A673 (cell line): ENCODE measurements at regions not wholly inside any gene's neighbourhood (a gene's known extent, or its start where the extent isn't known, plus 50 kb on each side); places are given as distances from the start of the nearest gene placed in this dataset.

ENCODE experiments used
- BruUV-seq: library from RNA; stranded (reverse); fragments of 400-500 nt; replicated peaks from 2 replicates; lab custom pipeline; 2021; lab: Mats Ljungman, UMichigan
- CTCF ChIA-PET: fragments of 300-600 bp; sonication (Branson Sonifier 250); formaldehyde crosslinking; loops from one replicate; lab custom pipeline; 2022; ENCODE audit warnings: antibody characterized with exemption; lab: Charles Lee
- POLR2A ChIA-PET: fragments of 300-600 bp; sonication (Branson Sonifier 250); formaldehyde crosslinking; loops from one replicate; lab custom pipeline; 2022; ENCODE audit warnings: antibody characterized with exemption; ENCODE audit not compliant: low non-redundant PET; lab: Charles Lee
- DNase-seq: peaks from one replicate; pipeline ENCODE4 v3.0.0-alpha.2; 2015; ENCODE audit warnings: low spot score
- H3K27ac ChIP-seq: fragments of 200-600 bp; sonication (generic); 2 replicates; pipeline ENCODE4 v1.5.1; 2016; ENCODE audit warnings: mixed run types, low read depth, mild to moderate bottlenecking, mixed read lengths, antibody characterized with exemption, low read length; ENCODE audit not compliant: poor library complexity, severe bottlenecking
- H3K27me3 ChIP-seq: fragments of 200-600 bp; sonication (generic); replicated peaks from 2 replicates; pipeline ENCODE4 v1.6.1; 2017; ENCODE audit warnings: mixed run types, low read depth, mild to moderate bottlenecking, mixed read lengths, antibody characterized with exemption, low read length; ENCODE audit not compliant: insufficient read depth, poor library complexity
- H3K36me3 ChIP-seq: fragments of 200-600 bp; sonication (generic); 2 replicates; pipeline ENCODE4 v1.6.1; 2016; ENCODE audit warnings: mixed run types, mild to moderate bottlenecking, mixed read lengths, antibody characterized with exemption, low read length; ENCODE audit not compliant: insufficient read depth, poor library complexity, severe bottlenecking
- H3K4me1 ChIP-seq: fragments of 200-600 bp; sonication (generic); 2 replicates; pipeline ENCODE4 v1.6.1; 2017; ENCODE audit warnings: mixed run types, mild to moderate bottlenecking, mixed read lengths, antibody characterized with exemption, low read length; ENCODE audit not compliant: insufficient read depth, poor library complexity, severe bottlenecking
- H3K4me3 ChIP-seq: fragments of 200-600 bp; sonication (generic); 2 replicates; pipeline ENCODE4 v1.5.1; 2016; ENCODE audit warnings: low read depth, mixed run types, mild to moderate bottlenecking, mixed read lengths, low read length; ENCODE audit not compliant: poor library complexity, severe bottlenecking
- H3K9me3 ChIP-seq: fragments of 200-600 bp; sonication (generic); 2 replicates; pipeline ENCODE4 v1.6.1; 2016; ENCODE audit warnings: mixed run types, low read depth, mild to moderate bottlenecking, mixed read lengths, antibody characterized with exemption, low read length; ENCODE audit not compliant: poor library complexity, severe bottlenecking
- CTCF ChIP-seq: fragments of 300-800, 200-600 bp; sonication (generic); conservative IDR thresholded peaks from 2 replicates; pipeline ENCODE4 v1.5.1; 2017; ENCODE audit warnings: low read depth, mild to moderate bottlenecking, antibody characterized with exemption, low read length, moderate library complexity, mixed read lengths
- EZH2 ChIP-seq: fragments of 200-600 bp; sonication (generic); IDR thresholded peaks from 2 replicates; pipeline ENCODE4 v1.6.1; 2017; ENCODE audit warnings: borderline replicate concordance, low read depth, mild to moderate bottlenecking, mixed read lengths, antibody characterized with exemption, low read length; ENCODE audit not compliant: poor library complexity, severe bottlenecking
- intact Hi-C: fragments of 100-400 bp; cut with micrococcal nuclease; formaldehyde crosslinking; loops from one replicate; pipeline ENCODE4 v1.10.0; 2022; ENCODE audit not compliant: unreplicated experiment

DNA sequence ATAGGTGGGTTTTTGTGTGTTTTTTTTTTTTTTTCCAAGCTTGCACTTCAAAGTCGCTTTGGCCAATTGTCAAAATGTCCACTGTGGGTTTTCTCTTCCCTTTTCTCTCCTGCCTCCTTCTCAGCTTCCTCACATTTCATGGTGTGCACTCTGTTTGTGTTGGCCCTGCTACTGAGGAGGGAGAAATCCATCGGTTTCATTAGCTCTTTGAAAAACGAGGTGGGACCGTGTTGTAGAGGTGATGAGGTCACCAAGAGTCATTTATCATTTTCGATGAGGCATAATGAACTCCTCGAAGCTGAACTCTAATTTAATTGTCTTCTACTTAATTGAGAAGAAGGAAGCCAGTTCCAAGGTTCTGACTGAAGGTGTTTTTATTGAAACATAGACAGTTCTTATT, 174.4 kb upstream of the TOX3 start:
- BruUV-seq: no TSS peak
- no peak overlapping the region for H3K27ac ChIP-seq
- no peaks in the 10 kb centered on the region for H3K4me1 ChIP-seq
- TF ChIP-seq EZH2 (no peak), CTCF (no peak)
- H3K4me3 ChIP-seq: no peak overlapping the region
- CTCF ChIA-PET: interaction anchor here (0.6 kb wide), 1 partner anchor 20 kb away, joined by 7 read pairs; no protein-coding TSS in a partner anchor
- H3K9me3 ChIP-seq: no peaks in the 10 kb centered on the region
- peaks cover 8% of the 10 kb centered on the region for H3K27me3 ChIP-seq
- no peaks in the 10 kb centered on the region for H3K36me3 ChIP-seq
- POLR2A ChIA-PET: no interaction called here
- DNase-seq: no peak
- intact Hi-C loops: no loop called here

DNA sequence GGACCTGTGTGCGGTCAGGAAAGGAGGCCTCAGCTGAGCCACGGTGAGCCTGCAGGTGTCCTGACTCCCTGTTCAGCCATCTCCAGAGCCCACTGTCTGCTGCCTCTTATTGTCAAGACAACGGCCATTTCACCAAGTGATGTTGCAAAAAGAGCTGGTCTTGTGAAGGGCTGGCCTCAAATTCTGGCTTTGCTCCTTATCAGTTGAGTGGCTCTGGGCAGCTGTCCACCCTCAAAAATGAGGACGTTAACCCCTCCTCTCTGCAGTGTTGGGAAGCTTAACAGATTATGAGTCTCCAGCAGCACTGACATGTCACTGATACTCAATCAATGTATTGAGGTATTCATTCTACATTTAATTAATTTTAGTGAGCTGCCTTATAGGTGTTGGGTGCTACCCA, 171.1 kb upstream of the TOX3 start:
- intact Hi-C loops: no loop called here
- H3K27me3 ChIP-seq: peaks cover 21% of the 10 kb centered on the region
- H3K9me3 ChIP-seq: no peaks in the 10 kb centered on the region
- H3K27ac ChIP-seq: no peak overlapping the region
- H3K4me3 ChIP-seq: no peak overlapping the region
- ChIA-PET POLR2A (interaction anchor here (0.6 kb wide), 1 partner anchor 119 kb away, joined by 3 read pairs; no protein-coding TSS in a partner anchor), CTCF (no interaction called here)
- no peaks in the 10 kb centered on the region for H3K36me3 ChIP-seq
- DNase-seq: no peak
- no peak for TF ChIP-seq CTCF
- H3K4me1 ChIP-seq: peaks cover 7% of the 10 kb centered on the region
- no TSS peak for BruUV-seq

GRCh38 chr16:52713740-52714139, 166.8 kb upstream of the TOX3 start:
- Histone ChIP-seq H3K36me3 (no peaks in the 10 kb centered on the region), H3K27ac (no peak overlapping the region), H3K4me1 (peaks cover 8% of the 10 kb centered on the region), H3K9me3 (no peaks in the 10 kb centered on the region), H3K27me3 (peaks cover 31% of the 10 kb centered on the region), H3K4me3 (no peak overlapping the region)
- intact Hi-C loops: no loop called here
- TF ChIP-seq EZH2 (no peak), CTCF (no peak)
- POLR2A ChIA-PET: no interaction called here
- DNase-seq: no peak
- BruUV-seq: no TSS peak
- CTCF ChIA-PET: no interaction called here
